Hematopoietic multipotent progenitor cell treated with erythropoietin and hydrocortisone succinate and interleukin-3 and kit ligand, for 6 days (in vitro differentiated cells): ENCODE measurements at regions not wholly inside any gene's neighbourhood (a gene's known extent, or its start where the extent isn't known, plus 50 kb on each side); places are given as distances from the start of the nearest gene placed in this dataset.
"Not testable (repeated sequence)": the region's sequence is repeated elsewhere in the genome, so short reads cannot be mapped to it uniquely, and the experiment has no call there.

ENCODE experiments used
- DNase-seq: peaks from one replicate; pipeline ENCODE4 v3.0.0-alpha.2; 2015

DNA sequence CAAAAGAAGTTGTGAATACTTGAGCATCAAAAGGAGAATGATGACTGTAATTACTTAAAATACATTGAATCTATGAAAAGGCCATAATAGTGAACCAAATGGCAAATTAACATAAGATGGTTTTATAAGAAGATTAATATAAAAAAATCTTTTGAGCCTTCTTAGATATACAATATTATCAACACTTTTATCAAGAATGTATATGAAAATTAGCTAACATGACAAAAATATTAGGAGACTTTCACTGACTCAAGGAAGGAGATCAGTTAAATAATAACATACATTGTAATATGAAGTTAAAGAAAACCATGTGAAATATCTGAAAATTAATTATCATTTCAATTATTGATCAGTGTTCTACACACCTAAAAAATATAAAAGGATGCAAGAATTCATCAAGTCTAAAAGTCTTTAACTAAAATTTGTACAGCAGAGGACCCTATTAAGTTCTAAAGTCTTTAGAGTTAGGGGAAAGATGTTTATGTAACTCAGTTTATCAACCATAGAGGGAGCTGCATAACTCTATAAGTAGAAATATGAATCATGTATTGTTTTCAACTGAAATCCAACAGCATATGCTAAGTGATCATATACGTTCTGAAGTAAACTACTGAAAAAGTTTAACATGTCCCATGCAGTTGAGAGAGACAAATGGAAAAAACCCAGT, 756.1 kb upstream of the MIR17HG start:
- DNase-seq = no peak

DNA sequence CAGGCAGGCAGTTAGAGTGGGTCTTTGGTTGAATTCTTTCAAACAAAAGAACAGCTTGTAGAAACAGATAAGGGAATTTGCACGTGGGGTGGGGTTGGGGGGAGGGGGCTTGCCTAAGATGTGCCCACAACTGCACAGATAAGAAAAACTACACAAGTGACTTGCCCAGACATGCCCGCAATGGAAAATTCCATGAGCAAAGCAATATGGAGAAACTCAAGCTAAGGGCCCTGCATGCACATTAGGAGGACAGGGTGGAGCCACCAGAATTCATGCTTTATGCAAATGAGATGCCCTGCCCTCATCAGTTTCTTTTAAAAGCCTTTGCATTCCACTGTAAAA, 755.6 kb upstream of the MIR17HG start:
- peak; percentile 82 for DNase-seq

DNA sequence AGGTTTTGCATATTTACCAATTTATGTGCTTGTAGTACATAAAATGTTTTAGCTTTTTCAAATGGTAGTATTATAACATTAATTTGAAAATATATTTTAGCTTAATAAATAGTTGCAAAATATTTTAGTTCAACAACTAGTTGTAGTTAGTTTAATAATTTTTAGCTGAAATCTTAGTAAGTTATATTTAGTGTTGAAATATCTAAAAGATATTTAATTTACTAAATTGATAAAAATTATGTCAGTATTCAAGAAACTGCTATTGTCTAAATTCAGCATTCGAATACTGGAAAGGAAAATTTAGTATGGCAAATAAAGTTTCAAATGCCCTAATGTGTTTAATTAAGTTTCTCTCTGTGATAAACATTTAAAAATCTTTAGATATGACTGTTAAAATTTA, 754.5 kb upstream of the MIR17HG start:
- no peak for DNase-seq

DNA sequence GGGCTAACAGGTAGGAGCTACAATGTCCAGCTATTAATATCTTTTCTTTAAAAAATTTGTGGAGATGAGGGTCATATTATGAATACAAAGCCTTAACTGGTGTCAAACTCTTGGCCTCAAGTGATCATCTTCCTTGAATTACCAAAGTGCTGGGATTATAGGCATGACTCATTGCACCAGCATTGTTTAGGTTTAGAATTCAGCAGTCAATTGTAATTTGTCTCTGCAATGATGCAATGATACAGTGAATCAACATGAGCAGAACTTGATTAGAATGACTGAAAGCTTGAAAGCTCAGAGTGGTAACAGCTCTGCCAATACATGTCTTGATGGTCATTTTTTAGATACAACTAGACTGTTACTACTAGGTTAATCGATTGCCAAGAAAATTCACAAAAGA, 752.8 kb upstream of the MIR17HG start:
- no peak for DNase-seq

DNA sequence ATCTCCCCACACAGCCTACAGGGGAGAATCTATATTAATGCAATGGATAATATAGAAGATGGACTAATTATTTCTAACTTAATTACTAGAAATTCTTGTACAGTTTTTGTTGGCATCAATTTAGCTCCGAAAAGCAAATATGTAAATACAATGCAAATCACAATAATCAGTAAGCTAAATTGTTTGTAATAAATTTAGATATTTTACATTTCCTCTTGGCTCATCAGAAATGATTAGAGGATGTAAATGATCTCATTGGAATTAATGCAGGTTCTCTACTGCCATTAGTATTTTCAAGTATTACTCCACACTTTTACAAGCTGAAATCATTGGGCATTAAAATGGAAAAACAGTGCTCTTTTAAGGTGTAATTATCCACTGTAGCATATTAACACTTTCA, 741.8 kb upstream of the MIR17HG start:
- no peak for DNase-seq

DNA sequence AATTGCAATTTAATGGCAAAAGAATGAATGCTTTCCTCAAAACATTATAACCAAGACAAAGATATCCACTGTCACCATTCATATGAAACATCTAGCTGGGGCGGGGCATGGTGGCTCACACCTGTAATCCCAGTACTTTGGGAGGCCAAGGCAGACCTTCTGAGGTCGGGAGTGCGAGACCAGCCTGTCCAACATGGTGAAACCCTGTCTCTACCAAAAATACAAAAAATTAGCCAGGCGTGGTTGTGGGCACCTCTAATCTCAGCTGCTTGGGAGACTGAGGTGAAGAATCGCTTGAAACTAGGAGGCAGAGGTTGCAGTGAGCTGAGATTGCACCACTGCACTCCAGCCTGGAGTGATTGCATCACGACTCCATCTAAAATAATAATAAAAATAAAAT, 740.6 kb upstream of the MIR17HG start:
- DNase-seq = not testable (repeated sequence)

DNA sequence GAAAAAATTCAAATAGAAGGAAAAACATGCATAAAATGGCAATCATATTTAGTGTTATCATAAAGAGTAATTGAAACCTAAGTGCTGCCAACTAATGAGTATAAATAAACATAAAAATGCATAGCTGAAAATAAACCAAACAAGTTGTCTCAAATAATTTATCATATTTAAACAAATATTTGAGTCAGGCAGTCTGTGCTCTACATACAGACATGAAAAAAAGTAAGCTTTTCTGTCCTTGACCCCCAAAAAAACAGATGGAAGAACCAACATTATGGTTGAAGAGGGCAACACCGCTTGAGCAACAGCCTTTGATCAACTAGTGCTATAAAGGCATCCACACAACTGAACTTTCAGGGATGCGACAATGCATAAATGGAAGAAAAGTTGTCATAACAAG, 735.1 kb upstream of the MIR17HG start:
- no peak for DNase-seq

DNA sequence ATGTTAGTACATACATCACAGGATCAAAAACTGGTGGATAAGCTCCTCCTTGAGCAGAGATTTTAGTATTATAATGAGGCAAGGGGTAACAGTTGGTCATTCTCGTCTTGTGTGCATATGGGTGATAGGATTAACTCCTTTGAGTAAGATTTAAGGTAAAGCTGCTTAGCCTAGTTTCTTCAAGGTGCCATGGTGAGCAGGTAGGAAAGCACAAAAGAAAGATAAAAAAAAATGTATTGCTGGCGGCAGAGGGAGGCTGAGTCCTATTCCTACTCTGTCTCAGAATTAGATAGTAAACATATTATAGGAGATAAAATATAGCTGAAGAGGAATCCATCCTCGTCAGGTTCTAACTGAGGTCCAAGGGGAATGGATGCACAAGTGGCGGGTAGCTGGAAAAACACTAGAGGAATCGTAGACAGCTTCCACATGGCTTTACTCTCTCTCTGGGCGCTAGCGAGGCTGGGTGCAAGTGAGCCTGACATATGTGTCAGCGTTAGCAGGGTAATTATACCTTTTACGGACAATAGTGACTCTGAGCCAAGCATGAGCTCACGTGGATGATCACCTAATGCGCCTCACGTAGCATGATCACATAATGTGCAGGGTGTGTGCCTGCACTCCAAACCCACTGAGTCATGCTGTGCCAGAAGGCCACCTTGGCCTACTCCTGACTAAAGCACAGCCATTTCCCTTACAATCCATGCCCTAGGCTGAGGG, 734.3 kb upstream of the MIR17HG start:
- DNase-seq = no peak

DNA sequence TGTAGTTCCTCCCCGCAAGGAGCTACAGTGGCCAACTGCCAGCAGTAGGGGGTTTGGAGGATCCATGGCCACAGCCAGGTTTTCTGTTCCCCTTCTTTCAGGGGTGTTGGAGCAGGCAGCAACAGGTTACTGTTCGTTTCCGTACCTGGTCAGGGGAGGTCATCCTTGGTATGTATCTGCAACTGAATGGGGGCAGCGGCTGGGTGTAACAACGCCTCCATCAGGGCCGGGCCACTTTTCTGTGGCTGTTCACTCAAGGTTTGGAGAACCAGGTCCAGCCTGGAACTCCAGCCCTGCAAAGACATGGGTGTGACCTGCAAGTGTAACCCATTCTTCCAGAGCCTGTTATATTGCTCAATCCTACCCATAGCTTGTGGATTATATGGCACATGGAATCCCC, 732.3 kb upstream of the MIR17HG start:
- DNase-seq = no peak

DNA sequence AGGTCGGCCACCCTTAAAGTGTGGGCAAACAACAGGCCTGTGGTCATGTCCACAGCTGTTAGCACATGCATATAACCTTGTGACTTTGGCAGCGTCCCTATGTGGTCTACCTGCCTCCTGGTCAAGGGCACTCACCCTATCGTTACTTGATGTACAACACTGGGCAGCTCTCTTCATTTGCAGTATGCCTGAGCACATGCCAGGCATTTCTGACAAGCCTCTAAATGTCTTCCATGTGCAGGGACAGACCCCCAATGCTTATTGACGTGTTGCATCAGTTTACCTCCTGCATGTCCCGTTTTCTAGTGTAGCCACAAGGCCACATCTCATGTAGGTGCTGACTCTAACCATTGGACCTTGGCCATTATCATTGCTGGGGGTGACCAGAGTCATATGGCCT, 731.7 kb upstream of the MIR17HG start:
- DNase-seq = no peak

DNA sequence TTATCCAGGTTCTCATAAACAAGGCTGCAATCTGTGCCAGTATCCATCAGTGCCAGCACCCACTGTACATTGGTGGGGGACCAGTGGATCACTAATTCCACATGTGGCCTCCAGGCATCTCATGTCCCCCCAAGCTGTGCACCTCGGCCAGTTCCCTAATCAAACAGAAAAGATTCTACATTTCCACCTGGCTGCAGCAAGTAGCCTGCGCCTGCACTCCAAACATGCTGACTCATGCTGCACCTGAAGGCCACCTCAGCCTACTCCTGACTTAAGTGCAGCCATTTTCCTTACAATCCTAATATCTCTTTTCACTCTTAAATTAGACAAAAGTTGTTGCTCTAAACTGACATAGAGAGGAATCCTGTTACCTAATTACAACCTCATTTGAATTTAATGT, 729.4 kb upstream of the MIR17HG start:
- no peak for DNase-seq

DNA sequence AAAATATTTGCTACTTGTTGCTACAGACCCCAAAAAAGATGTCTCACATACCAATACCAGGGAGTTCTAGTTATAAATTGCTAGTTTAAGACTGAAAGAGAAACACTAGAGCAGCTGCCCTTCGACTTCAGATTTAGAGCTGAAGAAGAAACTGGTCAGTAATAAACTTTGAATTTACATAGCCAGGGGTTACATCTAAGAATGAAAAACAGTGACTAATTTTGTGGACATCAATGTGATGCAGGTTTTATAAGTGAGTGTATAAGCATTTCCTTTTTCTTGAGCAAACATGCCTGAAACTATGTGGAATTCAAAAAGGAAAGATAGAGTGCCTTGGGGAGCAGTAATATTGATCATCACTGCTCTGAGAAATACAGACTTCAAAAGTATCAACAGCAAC, 724.9 kb upstream of the MIR17HG start:
- DNase-seq = no peak

DNA sequence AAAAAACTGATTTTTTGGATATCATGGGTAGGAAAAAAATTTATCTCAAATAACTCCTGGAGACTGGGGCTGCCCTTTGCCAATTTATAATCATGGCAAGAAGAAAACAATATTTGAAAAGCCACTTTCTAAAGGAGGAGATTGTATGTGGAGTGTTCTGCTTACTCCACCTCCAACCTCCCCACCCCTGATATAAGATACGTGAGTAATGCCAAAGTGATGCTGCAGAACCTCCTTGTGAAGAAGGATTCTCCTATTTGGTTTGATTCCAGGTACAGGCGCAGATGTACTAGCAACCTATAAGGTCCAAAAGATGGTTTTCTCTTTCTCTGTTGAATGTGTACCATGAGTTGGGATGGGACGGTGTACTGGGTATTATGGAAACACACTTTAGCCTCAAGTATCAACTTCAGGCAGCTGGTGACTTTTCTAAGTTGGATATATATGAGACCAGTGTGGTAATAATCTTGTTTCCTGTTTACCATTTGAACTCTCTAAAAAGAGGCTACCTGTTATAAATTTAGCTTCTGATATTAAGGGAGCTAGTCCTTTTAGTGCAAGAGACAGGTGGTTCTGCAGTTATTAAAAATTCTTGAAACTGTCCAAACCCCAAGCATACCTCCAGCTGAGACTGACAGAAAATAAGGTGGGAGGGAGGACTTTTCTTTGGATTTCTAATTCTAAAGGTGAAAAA, 724.0 kb upstream of the MIR17HG start:
- no peak for DNase-seq

DNA sequence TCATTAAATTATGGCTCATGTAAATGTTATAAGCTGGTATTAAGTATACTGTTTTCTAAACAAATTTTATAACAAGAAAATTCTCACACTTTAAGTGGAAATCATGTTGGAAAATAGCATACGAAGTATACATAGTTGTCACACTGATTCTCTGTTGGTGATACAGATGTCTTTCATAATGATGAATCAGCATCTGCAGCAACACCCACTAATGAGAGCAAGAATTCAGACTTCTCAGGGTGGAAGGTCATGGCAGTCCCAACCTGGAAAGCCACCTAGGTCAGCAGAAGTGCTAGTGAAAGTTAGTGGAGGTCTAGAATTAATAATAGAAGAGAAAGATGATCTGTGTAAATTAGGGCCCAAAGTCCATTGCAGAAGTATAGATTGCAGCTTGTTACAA, 719.7 kb upstream of the MIR17HG start:
- DNase-seq = no peak

DNA sequence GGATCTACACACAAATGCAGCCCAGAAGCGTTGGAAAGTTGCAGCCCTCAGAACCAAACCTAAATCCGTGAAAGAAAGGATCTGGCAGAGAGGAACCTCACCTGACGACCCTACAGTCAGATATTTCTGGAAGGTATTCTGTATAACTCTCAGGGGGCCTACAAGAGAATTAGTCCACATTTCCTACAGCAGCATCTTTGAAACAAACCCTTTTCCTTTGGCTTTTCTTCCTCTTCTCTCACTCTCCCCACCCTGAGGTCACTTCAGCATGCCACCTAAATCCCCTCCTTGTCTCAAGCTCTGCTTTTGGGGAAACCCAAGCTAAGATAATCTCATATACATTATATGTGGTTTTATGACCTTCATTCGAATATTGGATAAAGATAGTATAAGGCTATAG, 719.0 kb upstream of the MIR17HG start:
- no peak for DNase-seq

DNA sequence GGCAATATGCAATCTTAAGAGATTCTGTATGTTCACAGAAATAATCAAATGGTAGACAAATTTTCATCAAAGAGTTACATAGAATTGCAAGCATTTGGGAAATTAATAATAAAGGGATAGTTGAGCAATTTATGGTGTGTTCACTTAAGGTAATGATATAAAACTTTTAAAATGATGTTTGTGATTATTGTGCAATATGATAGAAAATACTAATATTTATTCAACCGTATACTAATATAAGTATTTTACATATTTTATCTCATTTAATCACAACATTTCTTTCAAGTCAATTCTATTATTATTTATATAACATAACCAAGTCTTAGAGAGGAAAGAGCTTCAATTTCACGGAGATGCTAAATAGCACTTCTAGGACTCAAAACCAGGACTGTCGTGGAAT, 716.8 kb upstream of the MIR17HG start:
- no peak for DNase-seq

DNA sequence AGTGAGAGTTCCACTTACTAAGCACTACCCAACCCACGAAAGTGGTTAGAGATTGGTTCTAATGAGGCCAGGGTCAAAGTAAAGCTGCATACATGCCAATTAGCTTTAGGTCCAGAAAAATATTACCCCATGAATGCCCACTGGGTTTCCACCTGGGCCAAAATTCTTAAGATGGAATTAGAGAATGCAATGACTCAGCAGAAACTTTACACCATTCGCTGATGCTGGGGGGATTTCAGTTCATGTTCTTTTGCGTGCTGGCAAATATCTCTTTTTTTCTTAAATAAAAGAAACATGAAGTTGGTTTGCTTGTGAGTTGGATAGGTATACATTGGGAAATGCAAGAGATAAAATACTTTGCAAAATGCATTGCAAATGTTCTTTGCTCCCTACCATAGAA, 715.3 kb upstream of the MIR17HG start:
- DNase-seq = no peak

DNA sequence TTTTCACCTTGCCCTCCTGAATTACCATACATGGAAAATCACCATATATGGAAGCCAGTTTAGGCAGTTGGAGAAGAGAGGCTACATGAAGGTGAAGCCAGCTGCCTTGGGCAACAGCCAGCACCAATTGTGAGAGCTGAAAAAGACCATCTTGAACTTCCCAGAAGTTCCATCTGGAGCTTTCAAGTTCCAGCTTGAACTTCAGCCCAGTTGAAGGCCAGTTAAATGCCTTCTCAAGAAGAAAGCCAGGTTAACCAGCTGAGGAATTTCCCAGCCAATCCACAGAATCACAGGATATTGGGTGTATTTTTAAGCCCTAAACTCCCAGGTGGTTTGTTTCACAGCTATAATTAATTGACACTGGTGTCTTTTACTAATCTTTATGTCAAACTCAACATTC, 713.6 kb upstream of the MIR17HG start:
- DNase-seq = no peak

DNA sequence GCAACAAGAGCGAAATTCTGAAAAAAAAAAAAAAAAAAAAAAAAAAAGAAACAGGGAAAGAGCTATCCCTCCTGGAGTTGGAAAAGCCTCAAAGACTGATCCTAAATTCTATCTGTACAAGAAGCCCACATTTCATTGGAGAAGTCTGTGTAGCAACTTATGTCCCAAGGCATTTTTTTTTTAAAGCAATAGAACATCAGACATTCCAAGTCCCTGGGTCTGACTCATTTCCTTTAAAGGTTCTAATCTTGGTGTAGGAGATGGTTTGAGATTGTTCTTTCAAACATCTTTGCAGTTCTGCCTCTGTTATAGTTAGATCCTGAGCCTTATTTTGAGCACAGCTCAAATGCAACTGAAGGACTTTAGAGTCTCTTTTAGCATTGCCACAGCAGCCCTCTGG, 706.5 kb upstream of the MIR17HG start:
- no peak for DNase-seq

DNA sequence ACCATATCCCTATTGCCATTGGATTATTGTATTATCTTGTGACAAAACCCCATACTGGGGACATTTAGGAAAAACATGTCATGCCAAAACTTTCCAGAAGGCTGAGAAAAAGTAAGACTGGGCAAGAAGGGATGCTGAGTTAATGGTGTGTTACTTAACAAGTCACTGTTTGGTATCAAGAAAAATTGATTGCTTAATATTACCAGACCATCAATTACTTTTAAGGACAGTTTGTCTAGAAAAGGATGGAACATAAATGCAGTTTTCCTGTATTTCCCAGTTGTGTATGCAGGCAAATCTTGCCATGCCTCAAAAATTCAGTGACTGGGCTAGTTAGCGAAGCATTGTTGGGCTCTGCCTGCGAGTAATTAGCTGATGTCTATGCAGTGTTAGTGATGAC, 705.6 kb upstream of the MIR17HG start:
- DNase-seq = no peak

DNA sequence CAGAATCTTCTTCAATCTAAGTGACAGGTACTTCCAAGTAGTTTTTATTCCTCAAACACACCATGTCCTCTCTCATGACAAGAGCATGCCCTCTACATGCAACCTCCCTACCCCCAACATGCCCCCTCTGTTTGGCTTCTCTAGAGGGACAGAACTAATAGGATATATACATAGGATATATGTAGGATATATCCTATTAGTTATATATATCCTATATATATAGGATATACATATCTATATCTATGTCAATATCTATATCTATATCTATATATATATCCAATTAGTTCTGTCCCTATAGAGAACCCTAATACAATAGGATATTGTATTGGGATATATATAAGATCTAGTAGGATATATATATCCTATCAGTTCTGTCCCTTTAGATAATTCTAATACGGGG, 701.9 kb upstream of the MIR17HG start:
- DNase-seq = no peak

DNA sequence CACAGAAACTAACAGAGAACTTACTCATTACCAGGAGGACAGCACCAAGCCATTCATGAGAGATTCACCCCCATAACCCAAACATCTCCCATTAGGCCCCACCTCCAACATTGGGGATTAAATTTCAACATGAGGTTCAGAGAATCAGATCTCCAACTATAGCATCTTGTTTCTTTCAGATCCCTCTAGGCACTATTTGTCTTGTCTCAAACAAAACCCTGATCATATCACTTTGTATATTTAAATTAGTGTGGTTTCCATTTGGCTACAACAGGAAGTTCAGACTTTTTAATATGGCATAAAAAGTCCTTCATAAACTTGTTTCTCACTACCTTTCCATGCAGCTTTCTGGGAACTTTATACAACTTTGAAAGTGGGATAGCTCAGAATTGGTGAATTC, 699.0 kb upstream of the MIR17HG start:
- DNase-seq = no peak

DNA sequence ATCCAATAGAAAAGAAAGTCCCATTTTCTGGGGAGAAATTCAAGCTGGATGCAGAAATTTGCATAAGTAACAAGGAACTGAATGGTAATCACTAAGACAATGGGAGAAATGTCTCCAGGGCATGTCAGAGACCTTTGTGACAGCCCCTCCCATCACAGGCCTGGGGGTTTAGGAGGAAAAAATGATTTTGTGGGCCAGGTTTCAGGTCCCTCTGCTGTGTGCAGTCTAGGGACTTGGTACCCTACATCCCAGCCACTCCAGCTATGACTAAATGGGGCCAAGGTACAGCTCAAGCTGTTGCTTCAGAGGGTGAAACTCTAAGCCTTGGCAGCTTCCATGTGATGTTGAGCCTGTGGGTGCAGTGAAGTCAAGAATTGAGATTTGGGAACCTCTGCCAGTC, 695.5 kb upstream of the MIR17HG start:
- no peak for DNase-seq

DNA sequence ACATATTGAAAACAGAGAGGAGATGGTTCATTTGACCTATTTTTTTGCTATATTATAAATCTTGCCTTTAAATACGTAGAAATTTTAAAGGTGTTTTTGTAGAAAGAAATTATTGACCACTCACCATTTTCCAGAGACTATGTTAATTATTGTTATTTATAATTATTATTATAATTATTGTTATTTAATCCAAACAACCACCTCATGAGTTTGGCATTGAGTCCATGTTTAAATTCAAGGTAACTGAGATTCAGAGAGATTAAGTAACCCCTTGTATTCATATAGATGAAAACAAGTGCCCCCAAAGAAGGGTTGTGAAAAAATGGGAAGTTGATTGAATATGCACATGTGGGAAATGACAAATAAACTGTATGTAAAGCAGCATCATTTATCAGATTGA, 692.5 kb upstream of the MIR17HG start:
- DNase-seq = no peak

DNA sequence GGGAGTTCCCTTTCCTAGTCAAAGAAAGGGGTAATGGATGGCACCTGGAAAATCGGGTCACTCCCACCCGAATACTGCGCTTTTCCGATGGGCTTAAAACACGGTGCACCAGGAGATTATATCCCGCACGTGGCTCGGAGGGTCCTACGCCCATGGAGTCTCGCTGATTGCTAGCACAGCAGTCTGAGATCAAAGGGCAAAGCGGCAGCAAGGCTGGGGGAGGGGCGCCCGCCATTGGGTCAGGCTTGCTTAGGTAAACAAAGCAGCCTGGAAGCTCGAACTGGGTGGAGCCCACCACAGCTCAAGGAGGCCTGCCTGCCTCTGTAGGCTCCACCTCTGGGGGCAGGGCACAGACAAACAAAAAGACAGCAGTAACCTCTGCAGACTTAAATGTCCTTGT, 683.3 kb upstream of the MIR17HG start:
- not testable (repeated sequence) for DNase-seq
